Panc1 (cell line): ENCODE measurements at regions not wholly inside any gene's neighbourhood (a gene's known extent, or its start where the extent isn't known, plus 50 kb on each side); places are given as distances from the start of the nearest gene placed in this dataset.

ENCODE experiments used
- ATAC-seq: fragments of 200-7000 bp; cut with Tn5 transposase; 2 replicates; pipeline ENCODE4 v1.9.1; 2020; ENCODE audit warnings: mild to moderate bottlenecking, moderate library complexity
- BruUV-seq: library from RNA; stranded (reverse); fragments of 400-500 nt; replicated peaks from 2 replicates; lab custom pipeline; 2021; lab: Mats Ljungman, UMichigan
- CTCF ChIA-PET: fragments of 300-600 bp; sonication (Branson Sonifier 250); formaldehyde crosslinking; loops from one replicate; lab custom pipeline; 2022; ENCODE audit warnings: antibody characterized with exemption; lab: Charles Lee
- POLR2A ChIA-PET: fragments of 300-600 bp; sonication (Branson Sonifier 250); formaldehyde crosslinking; loops from one replicate; lab custom pipeline; 2022; ENCODE audit warnings: antibody characterized with exemption; lab: Charles Lee
- DNase-seq: peaks from one replicate; pipeline ENCODE4 v3.0.0-alpha.2; 2010; ENCODE audit warnings: low read depth, low spot score
- H3K27ac ChIP-seq: 2 replicates; pipeline ENCODE4 v1.5.1; 2011; ENCODE audit warnings: mild to moderate bottlenecking, low read length, inconsistent platforms
- H3K27me3 ChIP-seq: fragments of 200-500 bp; sonication (Bioruptor generic); 2 replicates; pipeline ENCODE4 v1.6.0; 2014; ENCODE audit warnings: low read length, inconsistent platforms; ENCODE audit not compliant: control insufficient read depth, insufficient read depth
- H3K36me3 ChIP-seq: fragments of 200-500 bp; sonication (Bioruptor generic); 2 replicates; pipeline ENCODE4 v1.5.1; 2014; ENCODE audit warnings: inconsistent platforms, mild to moderate bottlenecking, low read length, moderate library complexity; ENCODE audit not compliant: control insufficient read depth, insufficient read depth
- H3K4me1 ChIP-seq: 2 replicates; pipeline ENCODE4 v1.5.1; 2011; ENCODE audit warnings: inconsistent platforms, mild to moderate bottlenecking, low read length, moderate library complexity; ENCODE audit not compliant: control insufficient read depth, insufficient read depth
- H3K4me3 ChIP-seq, 2 experiments: 2 replicates each; pipeline ENCODE4 v1.5.1; 2011 to 2012; ENCODE audit warnings: low read depth in 2 of 2, low read length in 2 of 2, mild to moderate bottlenecking in 2 of 2, inconsistent platforms in 1 of 2, moderate library complexity in 1 of 2
- H3K9me3 ChIP-seq: fragments of 200-500 bp; sonication (Bioruptor generic); 2 replicates; pipeline ENCODE4 v1.5.1; 2014; ENCODE audit warnings: low read depth, mild to moderate bottlenecking, inconsistent platforms, low read length, moderate library complexity; ENCODE audit not compliant: control insufficient read depth, insufficient read depth
- POLR2AphosphoS5 ChIP-seq: IDR thresholded peaks from 2 replicates; pipeline ENCODE4 v1.6.1; 2012; ENCODE audit warnings: mild to moderate bottlenecking, low read depth, low read length, moderate library complexity
- SIN3A ChIP-seq: IDR thresholded peaks from 2 replicates; pipeline ENCODE4 v1.6.1; 2012; ENCODE audit warnings: low read depth, mild to moderate bottlenecking, low read length, moderate library complexity, borderline replicate concordance; ENCODE audit not compliant: insufficient read depth
- TCF7L2 ChIP-seq: IDR thresholded peaks from 2 replicates; pipeline ENCODE4 v1.6.1; 2011; ENCODE audit warnings: mild to moderate bottlenecking, low read depth, low read length, inconsistent platforms
- in situ Hi-C: cut with HindIII; loops from 2 replicates; pipeline ENCODE4 v1.10.0; 2016; ENCODE audit warnings: low sequenced_read_pairs, low pct_unique_long_range_greater_than_20kb
- intact Hi-C: fragments of 100-400 bp; cut with micrococcal nuclease; formaldehyde crosslinking; loops from one replicate; pipeline ENCODE4 v1.10.0; 2022; ENCODE audit not compliant: unreplicated experiment
- TF ChIP-seq, protein P1 (sequence below), 2 experiments: IDR thresholded peaks; 2 replicates each; pipeline ENCODE4 v1.6.1; 2011 to 2012; ENCODE audit warnings: low read depth in 2 of 2, control low read depth in 1 of 2, low read length in 1 of 2, mild to moderate bottlenecking in 1 of 2, moderate library complexity in 1 of 2; ENCODE audit not compliant: insufficient read depth in 1 of 2
- TF ChIP-seq, protein P2 (sequence below): fragments of 450-650 bp; IDR thresholded peaks from 2 replicates; pipeline ENCODE4 v1.5.1; 2017; ENCODE audit warnings: mild to moderate bottlenecking

DNA sequence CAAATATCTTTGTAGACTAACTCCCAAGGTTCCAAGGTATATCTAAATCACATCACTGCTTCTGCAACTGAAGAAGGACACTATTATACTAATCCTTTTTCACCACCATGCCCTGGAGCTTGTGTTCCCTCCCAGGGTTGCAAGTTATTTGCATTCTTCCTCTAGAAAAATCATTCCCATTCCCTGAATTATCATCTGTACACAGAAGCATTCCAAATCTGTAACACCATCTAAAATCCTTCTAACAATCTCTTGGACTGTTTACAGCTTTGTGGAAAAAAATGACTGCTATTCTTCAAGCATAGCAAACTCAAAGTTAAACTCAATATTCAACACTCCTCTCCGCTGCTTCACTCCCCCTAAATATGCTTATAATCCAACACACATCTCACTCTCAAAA lies 1570.8 kb upstream of the ADGRL3 start:
- Histone ChIP-seq H3K27me3 (no peaks in the 10 kb centered on the region), H3K27ac (no peak overlapping the region), H3K9me3 (no peaks in the 10 kb centered on the region), H3K36me3 (no peaks in the 10 kb centered on the region), H3K4me1 (no peaks in the 10 kb centered on the region), H3K4me3 (no peak overlapping the region)
- BruUV-seq: no TSS peak
- ChIA-PET CTCF (no interaction called here), POLR2A (no interaction called here)
- no peak for TF ChIP-seq POLR2AphosphoS5
- TF ChIP-seq SIN3A: no peak
- TF ChIP-seq, protein P1, sequence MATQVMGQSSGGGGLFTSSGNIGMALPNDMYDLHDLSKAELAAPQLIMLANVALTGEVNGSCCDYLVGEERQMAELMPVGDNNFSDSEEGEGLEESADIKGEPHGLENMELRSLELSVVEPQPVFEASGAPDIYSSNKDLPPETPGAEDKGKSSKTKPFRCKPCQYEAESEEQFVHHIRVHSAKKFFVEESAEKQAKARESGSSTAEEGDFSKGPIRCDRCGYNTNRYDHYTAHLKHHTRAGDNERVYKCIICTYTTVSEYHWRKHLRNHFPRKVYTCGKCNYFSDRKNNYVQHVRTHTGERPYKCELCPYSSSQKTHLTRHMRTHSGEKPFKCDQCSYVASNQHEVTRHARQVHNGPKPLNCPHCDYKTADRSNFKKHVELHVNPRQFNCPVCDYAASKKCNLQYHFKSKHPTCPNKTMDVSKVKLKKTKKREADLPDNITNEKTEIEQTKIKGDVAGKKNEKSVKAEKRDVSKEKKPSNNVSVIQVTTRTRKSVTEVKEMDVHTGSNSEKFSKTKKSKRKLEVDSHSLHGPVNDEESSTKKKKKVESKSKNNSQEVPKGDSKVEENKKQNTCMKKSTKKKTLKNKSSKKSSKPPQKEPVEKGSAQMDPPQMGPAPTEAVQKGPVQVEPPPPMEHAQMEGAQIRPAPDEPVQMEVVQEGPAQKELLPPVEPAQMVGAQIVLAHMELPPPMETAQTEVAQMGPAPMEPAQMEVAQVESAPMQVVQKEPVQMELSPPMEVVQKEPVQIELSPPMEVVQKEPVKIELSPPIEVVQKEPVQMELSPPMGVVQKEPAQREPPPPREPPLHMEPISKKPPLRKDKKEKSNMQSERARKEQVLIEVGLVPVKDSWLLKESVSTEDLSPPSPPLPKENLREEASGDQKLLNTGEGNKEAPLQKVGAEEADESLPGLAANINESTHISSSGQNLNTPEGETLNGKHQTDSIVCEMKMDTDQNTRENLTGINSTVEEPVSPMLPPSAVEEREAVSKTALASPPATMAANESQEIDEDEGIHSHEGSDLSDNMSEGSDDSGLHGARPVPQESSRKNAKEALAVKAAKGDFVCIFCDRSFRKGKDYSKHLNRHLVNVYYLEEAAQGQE (IDR thresholded peaks at IDR 0.05; ENCODE audit: insufficient read depth in 1 of 2, low read depth in 2 of 2, low read length in 1 of 2): no peak
- no peak for TF ChIP-seq TCF7L2
- TF ChIP-seq, protein P2, sequence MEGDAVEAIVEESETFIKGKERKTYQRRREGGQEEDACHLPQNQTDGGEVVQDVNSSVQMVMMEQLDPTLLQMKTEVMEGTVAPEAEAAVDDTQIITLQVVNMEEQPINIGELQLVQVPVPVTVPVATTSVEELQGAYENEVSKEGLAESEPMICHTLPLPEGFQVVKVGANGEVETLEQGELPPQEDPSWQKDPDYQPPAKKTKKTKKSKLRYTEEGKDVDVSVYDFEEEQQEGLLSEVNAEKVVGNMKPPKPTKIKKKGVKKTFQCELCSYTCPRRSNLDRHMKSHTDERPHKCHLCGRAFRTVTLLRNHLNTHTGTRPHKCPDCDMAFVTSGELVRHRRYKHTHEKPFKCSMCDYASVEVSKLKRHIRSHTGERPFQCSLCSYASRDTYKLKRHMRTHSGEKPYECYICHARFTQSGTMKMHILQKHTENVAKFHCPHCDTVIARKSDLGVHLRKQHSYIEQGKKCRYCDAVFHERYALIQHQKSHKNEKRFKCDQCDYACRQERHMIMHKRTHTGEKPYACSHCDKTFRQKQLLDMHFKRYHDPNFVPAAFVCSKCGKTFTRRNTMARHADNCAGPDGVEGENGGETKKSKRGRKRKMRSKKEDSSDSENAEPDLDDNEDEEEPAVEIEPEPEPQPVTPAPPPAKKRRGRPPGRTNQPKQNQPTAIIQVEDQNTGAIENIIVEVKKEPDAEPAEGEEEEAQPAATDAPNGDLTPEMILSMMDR: no peak
- intact Hi-C loops (no loop called here), in situ Hi-C loops (no loop called here)
- DNase-seq (no peak), ATAC-seq (no peak)

GRCh38 chr4:59630235-59630634 lies 1569.9 kb upstream of the ADGRL3 start:
- BruUV-seq: no TSS peak
- H3K9me3 ChIP-seq: no peaks in the 10 kb centered on the region
- no peaks in the 10 kb centered on the region for H3K4me1 ChIP-seq
- in situ Hi-C loops (no loop called here), intact Hi-C loops (no loop called here)
- H3K27ac ChIP-seq: no peak overlapping the region
- ATAC-seq (no peak), DNase-seq (no peak)
- no peak overlapping the region for H3K4me3 ChIP-seq
- CTCF ChIA-PET: no interaction called here
- no peak for TF ChIP-seq POLR2AphosphoS5
- TF ChIP-seq, protein P2: no peak
- TF ChIP-seq TCF7L2: no peak
- TF ChIP-seq SIN3A: no peak
- TF ChIP-seq, protein P1 (IDR thresholded peaks at IDR 0.05; ENCODE audit: insufficient read depth in 1 of 2, low read depth in 2 of 2, low read length in 1 of 2): no peak
- no peaks in the 10 kb centered on the region for H3K36me3 ChIP-seq
- POLR2A ChIA-PET: no interaction called here
- no peaks in the 10 kb centered on the region for H3K27me3 ChIP-seq
